ENCODE measurements at regions not wholly inside any gene's neighbourhood (a gene's known extent, or its start where the extent isn't known, plus 50 kb on each side); places are given as distances from the start of the nearest gene placed in this dataset.

DNA sequence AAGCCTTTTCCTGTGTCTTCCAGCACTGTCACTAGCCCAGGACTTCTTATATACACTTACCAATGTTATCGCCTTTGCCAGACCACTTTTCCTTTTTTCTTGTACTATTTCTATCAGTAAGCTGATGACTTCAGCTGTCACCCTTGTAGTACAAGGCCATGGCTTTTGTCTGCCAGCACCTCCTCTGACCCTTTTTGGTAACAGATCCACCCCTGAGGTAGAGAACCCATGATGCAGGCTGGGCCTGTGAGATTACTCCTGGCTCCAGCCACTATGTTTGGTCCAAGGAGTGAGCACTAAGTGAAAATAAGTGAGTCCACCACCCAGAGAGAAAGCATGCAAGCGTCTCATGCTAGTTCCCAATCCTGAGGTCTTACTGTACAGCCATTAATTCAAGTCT, 406.7 kb downstream of the MLLT3 start:
- ChIA-PET CTCF (no interaction called here), POLR2A (interaction anchor here (0.5 kb wide), 1 partner anchor 36 kb away, joined by 3 read pairs; no protein-coding TSS in a partner anchor)
- TF ChIP-seq FOXJ3 (CRISPR knock-in tag; IDR thresholded peaks at IDR 0.05; ENCODE audit: borderline replicate concordance) (no peak), TP53 (CRISPR knock-in tag; IDR thresholded peaks at IDR 0.05) (no peak), ZNF281 (CRISPR knock-in tag; IDR thresholded peaks at IDR 0.05) (no peak), HMGA2 (CRISPR knock-in tag; IDR thresholded peaks at IDR 0.05) (no peak), TCF7 (CRISPR knock-in tag; IDR thresholded peaks at IDR 0.05; ENCODE audit: low read depth) (no peak), ZNF416 (CRISPR knock-in tag; IDR thresholded peaks at IDR 0.05) (no peak), FOXP1 (CRISPR knock-in tag; IDR thresholded peaks at IDR 0.05; ENCODE audit: borderline replicate concordance) (no peak)
- TF ChIP-seq, protein P1, sequence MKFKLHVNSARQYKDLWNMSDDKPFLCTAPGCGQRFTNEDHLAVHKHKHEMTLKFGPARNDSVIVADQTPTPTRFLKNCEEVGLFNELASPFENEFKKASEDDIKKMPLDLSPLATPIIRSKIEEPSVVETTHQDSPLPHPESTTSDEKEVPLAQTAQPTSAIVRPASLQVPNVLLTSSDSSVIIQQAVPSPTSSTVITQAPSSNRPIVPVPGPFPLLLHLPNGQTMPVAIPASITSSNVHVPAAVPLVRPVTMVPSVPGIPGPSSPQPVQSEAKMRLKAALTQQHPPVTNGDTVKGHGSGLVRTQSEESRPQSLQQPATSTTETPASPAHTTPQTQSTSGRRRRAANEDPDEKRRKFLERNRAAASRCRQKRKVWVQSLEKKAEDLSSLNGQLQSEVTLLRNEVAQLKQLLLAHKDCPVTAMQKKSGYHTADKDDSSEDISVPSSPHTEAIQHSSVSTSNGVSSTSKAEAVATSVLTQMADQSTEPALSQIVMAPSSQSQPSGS (CRISPR knock-in tag; IDR thresholded peaks at IDR 0.05; ENCODE audit: borderline replicate concordance, low read depth) = no peak
- TF ChIP-seq, protein P2, sequence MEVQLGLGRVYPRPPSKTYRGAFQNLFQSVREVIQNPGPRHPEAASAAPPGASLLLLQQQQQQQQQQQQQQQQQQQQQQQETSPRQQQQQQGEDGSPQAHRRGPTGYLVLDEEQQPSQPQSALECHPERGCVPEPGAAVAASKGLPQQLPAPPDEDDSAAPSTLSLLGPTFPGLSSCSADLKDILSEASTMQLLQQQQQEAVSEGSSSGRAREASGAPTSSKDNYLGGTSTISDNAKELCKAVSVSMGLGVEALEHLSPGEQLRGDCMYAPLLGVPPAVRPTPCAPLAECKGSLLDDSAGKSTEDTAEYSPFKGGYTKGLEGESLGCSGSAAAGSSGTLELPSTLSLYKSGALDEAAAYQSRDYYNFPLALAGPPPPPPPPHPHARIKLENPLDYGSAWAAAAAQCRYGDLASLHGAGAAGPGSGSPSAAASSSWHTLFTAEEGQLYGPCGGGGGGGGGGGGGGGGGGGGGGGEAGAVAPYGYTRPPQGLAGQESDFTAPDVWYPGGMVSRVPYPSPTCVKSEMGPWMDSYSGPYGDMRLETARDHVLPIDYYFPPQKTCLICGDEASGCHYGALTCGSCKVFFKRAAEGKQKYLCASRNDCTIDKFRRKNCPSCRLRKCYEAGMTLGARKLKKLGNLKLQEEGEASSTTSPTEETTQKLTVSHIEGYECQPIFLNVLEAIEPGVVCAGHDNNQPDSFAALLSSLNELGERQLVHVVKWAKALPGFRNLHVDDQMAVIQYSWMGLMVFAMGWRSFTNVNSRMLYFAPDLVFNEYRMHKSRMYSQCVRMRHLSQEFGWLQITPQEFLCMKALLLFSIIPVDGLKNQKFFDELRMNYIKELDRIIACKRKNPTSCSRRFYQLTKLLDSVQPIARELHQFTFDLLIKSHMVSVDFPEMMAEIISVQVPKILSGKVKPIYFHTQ (CRISPR knock-in tag; IDR thresholded peaks at IDR 0.05) = no peak
- Mint-ChIP-seq H3K36me3 (no peaks in the 10 kb centered on the region), H3K27ac (no peak overlapping the region), H3K9me3 (no peaks in the 10 kb centered on the region), H3K4me1 (no peaks in the 10 kb centered on the region), H3K27me3 (ENCODE audit: low read depth) (no peaks in the 10 kb centered on the region), H3K4me3 (no peak overlapping the region)
- ATAC-seq (no peak), DNase-seq (ENCODE audit: low spot score) (no peak)

GRCh38 chr9:20212806-20213205, 409.5 kb downstream of the MLLT3 start:
- H3K36me3 Mint-ChIP-seq = no peaks in the 10 kb centered on the region
- no peak for ATAC-seq
- peaks cover 16% of the 10 kb centered on the region for H3K4me1 Mint-ChIP-seq
- H3K27ac Mint-ChIP-seq = no peak overlapping the region
- POLR2A ChIA-PET = no interaction called here
- DNase-seq (ENCODE audit: low spot score) = no peak
- H3K9me3 Mint-ChIP-seq = no peaks in the 10 kb centered on the region
- CTCF ChIA-PET = no interaction called here
- no peaks in the 10 kb centered on the region for H3K27me3 Mint-ChIP-seq (ENCODE audit: low read depth)
- H3K4me3 Mint-ChIP-seq = no peak overlapping the region
- TF ChIP-seq RORB (CRISPR knock-in tag; IDR thresholded peaks at IDR 0.05) = no peak
- TF ChIP-seq NFYB (CRISPR knock-in tag; conservative IDR thresholded peaks at IDR 0.05; ENCODE audit: low read depth) = no peak
- TF ChIP-seq, protein P3, sequence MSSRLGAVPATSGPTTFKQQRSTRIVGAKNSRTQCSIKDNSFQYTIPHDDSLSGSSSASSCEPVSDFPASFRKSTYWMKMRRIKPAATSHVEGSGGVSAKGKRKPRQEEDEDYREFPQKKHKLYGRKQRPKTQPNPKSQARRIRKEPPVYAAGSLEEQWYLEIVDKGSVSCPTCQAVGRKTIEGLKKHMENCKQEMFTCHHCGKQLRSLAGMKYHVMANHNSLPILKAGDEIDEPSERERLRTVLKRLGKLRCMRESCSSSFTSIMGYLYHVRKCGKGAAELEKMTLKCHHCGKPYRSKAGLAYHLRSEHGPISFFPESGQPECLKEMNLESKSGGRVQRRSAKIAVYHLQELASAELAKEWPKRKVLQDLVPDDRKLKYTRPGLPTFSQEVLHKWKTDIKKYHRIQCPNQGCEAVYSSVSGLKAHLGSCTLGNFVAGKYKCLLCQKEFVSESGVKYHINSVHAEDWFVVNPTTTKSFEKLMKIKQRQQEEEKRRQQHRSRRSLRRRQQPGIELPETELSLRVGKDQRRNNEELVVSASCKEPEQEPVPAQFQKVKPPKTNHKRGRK (CRISPR knock-in tag; IDR thresholded peaks at IDR 0.05; ENCODE audit: borderline replicate concordance) = no peak
- TF ChIP-seq TCF7 (CRISPR knock-in tag; IDR thresholded peaks at IDR 0.05; ENCODE audit: low read depth) = no peak
- no peak for TF ChIP-seq ZNF532 (CRISPR knock-in tag; IDR thresholded peaks at IDR 0.05; ENCODE audit: borderline replicate concordance)
- no peak for TF ChIP-seq ZNF423 (CRISPR knock-in tag; IDR thresholded peaks at IDR 0.05)
- no peak for TF ChIP-seq USF2 (CRISPR knock-in tag; IDR thresholded peaks at IDR 0.05)
- TF ChIP-seq HMGA2 (CRISPR knock-in tag; IDR thresholded peaks at IDR 0.05) = no peak
- TF ChIP-seq, protein P4, sequence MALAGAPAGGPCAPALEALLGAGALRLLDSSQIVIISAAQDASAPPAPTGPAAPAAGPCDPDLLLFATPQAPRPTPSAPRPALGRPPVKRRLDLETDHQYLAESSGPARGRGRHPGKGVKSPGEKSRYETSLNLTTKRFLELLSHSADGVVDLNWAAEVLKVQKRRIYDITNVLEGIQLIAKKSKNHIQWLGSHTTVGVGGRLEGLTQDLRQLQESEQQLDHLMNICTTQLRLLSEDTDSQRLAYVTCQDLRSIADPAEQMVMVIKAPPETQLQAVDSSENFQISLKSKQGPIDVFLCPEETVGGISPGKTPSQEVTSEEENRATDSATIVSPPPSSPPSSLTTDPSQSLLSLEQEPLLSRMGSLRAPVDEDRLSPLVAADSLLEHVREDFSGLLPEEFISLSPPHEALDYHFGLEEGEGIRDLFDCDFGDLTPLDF (CRISPR knock-in tag; IDR thresholded peaks at IDR 0.05) = no peak
- TF ChIP-seq NFE2L1 (CRISPR knock-in tag; IDR thresholded peaks at IDR 0.05) = no peak
- TF ChIP-seq ESRRA (CRISPR knock-in tag; IDR thresholded peaks at IDR 0.05; ENCODE audit: borderline replicate concordance) = no peak
- no peak for TF ChIP-seq JAZF1 (CRISPR knock-in tag; IDR thresholded peaks at IDR 0.05)
- no peak for TF ChIP-seq ZNF416 (CRISPR knock-in tag; IDR thresholded peaks at IDR 0.05)
